ENCODE measurements at regions not wholly inside any gene's neighbourhood (a gene's known extent, or its start where the extent isn't known, plus 50 kb on each side); places are given as distances from the start of the nearest gene placed in this dataset.

DNA sequence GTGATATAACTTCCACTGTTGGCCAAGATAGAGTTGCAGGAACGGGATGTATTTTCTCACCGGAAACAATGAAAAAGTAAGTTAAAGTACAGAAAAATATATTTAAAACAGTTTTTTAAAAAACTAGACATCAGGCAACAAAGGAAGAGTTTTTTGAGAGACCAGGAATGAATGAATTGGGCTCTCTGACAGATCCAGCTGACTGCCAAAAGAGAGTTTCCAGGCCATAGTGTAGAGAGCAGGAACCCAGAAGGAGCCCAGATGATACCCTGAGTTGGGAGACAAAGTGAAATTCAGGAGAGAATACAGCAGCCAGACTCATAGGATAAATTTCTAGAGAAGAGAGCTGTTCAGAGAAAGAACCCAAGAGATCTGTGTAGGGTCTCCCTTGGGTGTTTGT is 362.6 kb upstream of the SMIM21 start:
- ChIA-PET CTCF (ENCODE audit: unreplicated experiment) (no interaction called here), POLR2A (no interaction called here)
- no peak for DNase-seq (ENCODE audit: low spot score)

DNA sequence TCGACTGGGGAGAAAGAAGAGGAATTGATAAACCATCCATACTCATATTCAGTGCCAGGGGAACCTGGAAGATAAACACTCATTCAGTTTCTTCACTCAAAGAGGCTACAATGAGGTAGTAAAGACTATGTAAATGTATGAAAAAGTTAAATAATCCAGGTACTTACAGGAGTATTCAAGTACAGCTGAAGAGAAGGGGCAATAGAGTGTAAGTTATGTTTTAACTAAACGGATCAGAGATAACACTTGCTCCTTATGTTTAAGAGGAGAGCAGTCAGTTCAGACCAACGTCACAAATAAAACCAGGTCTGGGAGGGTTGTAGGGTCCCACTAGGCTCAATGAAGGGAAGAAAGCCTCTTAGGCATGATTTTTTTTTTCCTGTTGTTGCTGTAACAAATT is 358.3 kb upstream of the SMIM21 start:
- Histone ChIP-seq H3K27ac (ENCODE audit: low read depth, low read length, poor library complexity, severe bottlenecking) (no peak overlapping the region), H4K20me1 (ENCODE audit: insufficient read depth, low read length) (no peaks in the 10 kb centered on the region), H3K4me2 (ENCODE audit: low read length) (no peak overlapping the region), H3K4me1 (ENCODE audit: insufficient read depth, low read length, poor library complexity, severe bottlenecking) (no peaks in the 10 kb centered on the region), H3K36me3 (ENCODE audit: insufficient read depth, low read length) (no peaks in the 10 kb centered on the region), H3K79me2 (ENCODE audit: insufficient read depth, low read depth, low read length) (no peaks in the 10 kb centered on the region), H3K9me3 (ENCODE audit: low read length) (no peaks in the 10 kb centered on the region), H2AFZ (ENCODE audit: low read length) (no peak overlapping the region), H3K4me3 (ENCODE audit: low read depth, low read length, poor library complexity, severe bottlenecking) (no peak overlapping the region), H3K9me2 (ENCODE audit: insufficient read depth, low read length) (no peaks in the 10 kb centered on the region)
- BruUV-seq (replicated peaks): no TSS peak
- ChIA-PET POLR2A (no interaction called here), CTCF (ENCODE audit: unreplicated experiment) (no interaction called here)
- TF ChIP-seq, protein P1, sequence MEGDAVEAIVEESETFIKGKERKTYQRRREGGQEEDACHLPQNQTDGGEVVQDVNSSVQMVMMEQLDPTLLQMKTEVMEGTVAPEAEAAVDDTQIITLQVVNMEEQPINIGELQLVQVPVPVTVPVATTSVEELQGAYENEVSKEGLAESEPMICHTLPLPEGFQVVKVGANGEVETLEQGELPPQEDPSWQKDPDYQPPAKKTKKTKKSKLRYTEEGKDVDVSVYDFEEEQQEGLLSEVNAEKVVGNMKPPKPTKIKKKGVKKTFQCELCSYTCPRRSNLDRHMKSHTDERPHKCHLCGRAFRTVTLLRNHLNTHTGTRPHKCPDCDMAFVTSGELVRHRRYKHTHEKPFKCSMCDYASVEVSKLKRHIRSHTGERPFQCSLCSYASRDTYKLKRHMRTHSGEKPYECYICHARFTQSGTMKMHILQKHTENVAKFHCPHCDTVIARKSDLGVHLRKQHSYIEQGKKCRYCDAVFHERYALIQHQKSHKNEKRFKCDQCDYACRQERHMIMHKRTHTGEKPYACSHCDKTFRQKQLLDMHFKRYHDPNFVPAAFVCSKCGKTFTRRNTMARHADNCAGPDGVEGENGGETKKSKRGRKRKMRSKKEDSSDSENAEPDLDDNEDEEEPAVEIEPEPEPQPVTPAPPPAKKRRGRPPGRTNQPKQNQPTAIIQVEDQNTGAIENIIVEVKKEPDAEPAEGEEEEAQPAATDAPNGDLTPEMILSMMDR (conservative IDR thresholded peaks at IDR 0.05; ENCODE audit: low read length): no peak
- TF ChIP-seq EZH2phosphoT487 (IDR thresholded peaks at IDR 0.05; ENCODE audit: borderline replicate concordance, low read depth, low read length): no peak
- intact Hi-C loops (cut with micrococcal nuclease; ENCODE audit: unreplicated experiment): no loop called here
- no peak for DNase-seq (ENCODE audit: low spot score)

More for the DNA sequence above, 362.6 kb upstream of the SMIM21 start:
- no TSS peak for BruUV-seq (replicated peaks)
- no peak overlapping the region for H2AFZ ChIP-seq (ENCODE audit: low read length)
- H3K4me1 ChIP-seq (ENCODE audit: insufficient read depth, low read length, poor library complexity, severe bottlenecking): no peaks in the 10 kb centered on the region
- TF ChIP-seq, protein P1 (conservative IDR thresholded peaks at IDR 0.05; ENCODE audit: low read length): no peak
- TF ChIP-seq EZH2phosphoT487 (IDR thresholded peaks at IDR 0.05; ENCODE audit: borderline replicate concordance, low read depth, low read length): no peak
- H3K27ac ChIP-seq (ENCODE audit: low read depth, low read length, poor library complexity, severe bottlenecking): no peak overlapping the region
- H4K20me1 ChIP-seq (ENCODE audit: insufficient read depth, low read length): no peaks in the 10 kb centered on the region
- no peaks in the 10 kb centered on the region for H3K9me2 ChIP-seq (ENCODE audit: insufficient read depth, low read length)
- H3K4me2 ChIP-seq (ENCODE audit: low read length): no peak overlapping the region
- no peaks in the 10 kb centered on the region for H3K36me3 ChIP-seq (ENCODE audit: insufficient read depth, low read length)
- intact Hi-C loops (cut with micrococcal nuclease; ENCODE audit: unreplicated experiment): no loop called here
- H3K79me2 ChIP-seq (ENCODE audit: insufficient read depth, low read depth, low read length): no peaks in the 10 kb centered on the region
- no peaks in the 10 kb centered on the region for H3K9me3 ChIP-seq (ENCODE audit: low read length)
- no peak overlapping the region for H3K4me3 ChIP-seq (ENCODE audit: low read depth, low read length, poor library complexity, severe bottlenecking)

DNA sequence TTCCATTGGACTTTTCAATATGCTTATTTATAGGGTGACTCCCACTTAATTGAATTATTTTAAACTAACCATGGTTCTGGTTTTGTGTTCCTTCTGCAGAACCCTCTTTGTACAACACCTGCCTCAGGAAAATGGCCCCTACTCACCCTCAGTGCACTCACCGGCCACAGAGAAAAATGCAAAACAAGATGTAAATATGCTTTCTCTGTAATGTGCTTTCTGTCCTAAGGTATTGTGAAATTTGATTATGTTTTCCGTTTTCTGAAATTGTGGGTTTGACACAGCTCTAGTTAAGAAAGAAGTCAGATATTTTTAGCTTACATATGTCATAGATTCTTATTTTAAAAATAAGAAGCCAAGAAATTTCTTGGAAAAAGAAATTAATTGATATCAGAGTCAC is 357.7 kb upstream of the SMIM21 start:
- no peaks in the 10 kb centered on the region for H3K9me2 ChIP-seq (ENCODE audit: insufficient read depth, low read length)

More for the DNA sequence above, 357.7 kb upstream of the SMIM21 start:
- Histone ChIP-seq H3K4me2 (ENCODE audit: low read length) (no peak overlapping the region), H2AFZ (ENCODE audit: low read length) (no peak overlapping the region), H3K4me1 (ENCODE audit: insufficient read depth, low read length, poor library complexity, severe bottlenecking) (no peaks in the 10 kb centered on the region), H3K27ac (ENCODE audit: low read depth, low read length, poor library complexity, severe bottlenecking) (no peak overlapping the region), H3K4me3 (ENCODE audit: low read depth, low read length, poor library complexity, severe bottlenecking) (no peak overlapping the region), H3K9me3 (ENCODE audit: low read length) (no peaks in the 10 kb centered on the region), H4K20me1 (ENCODE audit: insufficient read depth, low read length) (no peaks in the 10 kb centered on the region), H3K36me3 (ENCODE audit: insufficient read depth, low read length) (no peaks in the 10 kb centered on the region), H3K79me2 (ENCODE audit: insufficient read depth, low read depth, low read length) (no peaks in the 10 kb centered on the region)
- DNase-seq (ENCODE audit: low spot score): no peak
- ChIA-PET CTCF (ENCODE audit: unreplicated experiment) (no interaction called here), POLR2A (no interaction called here)
- BruUV-seq (replicated peaks): no TSS peak
- TF ChIP-seq EZH2phosphoT487 (IDR thresholded peaks at IDR 0.05; ENCODE audit: borderline replicate concordance, low read depth, low read length): no peak
- TF ChIP-seq, protein P1 (conservative IDR thresholded peaks at IDR 0.05; ENCODE audit: low read length): no peak
- intact Hi-C loops (cut with micrococcal nuclease; ENCODE audit: unreplicated experiment): no loop called here
